ENCODE measurements at regions not wholly inside any gene's neighbourhood (a gene's known extent, or its start where the extent isn't known, plus 50 kb on each side); places are given as distances from the start of the nearest gene placed in this dataset.

GRCh38 chr2:147330925-147331324 lies 513.9 kb upstream of the ACVR2A start:
- Histone ChIP-seq H3T11ph (ENCODE audit: low read length) (no peak overlapping the region), H4K20me1 (ENCODE audit: control insufficient read depth, insufficient read depth, insufficient read length) (no peaks in the 10 kb centered on the region), H3K14ac (ENCODE audit: insufficient read depth, low read length) (no peak overlapping the region), H2AFZ (ENCODE audit: low read length) (no peak overlapping the region), H2BK12ac (ENCODE audit: insufficient read length, low read depth, low read length) (no peak overlapping the region), H3K79me1 (ENCODE audit: insufficient read depth, low read depth, low read length, poor library complexity, severe bottlenecking) (no peaks in the 10 kb centered on the region), H2BK20ac (ENCODE audit: low read depth, low read length, poor library complexity, severe bottlenecking) (no peak overlapping the region), H3K27ac (ENCODE audit: insufficient read length, low read depth, low read length) (no peak overlapping the region), H3K79me2 (ENCODE audit: insufficient read depth, low read length) (no peaks in the 10 kb centered on the region), H3K4me2 (ENCODE audit: insufficient read depth, insufficient read length, low read length) (no peak overlapping the region), H3K9ac (ENCODE audit: extremely low read depth, insufficient read length, low read length) (no peak overlapping the region), H2BK5ac (ENCODE audit: insufficient read length, low read length) (no peak overlapping the region), H3K9me3 (ENCODE audit: control insufficient read depth, low read depth, low read length) (no peaks in the 10 kb centered on the region), H3K27me3 (ENCODE audit: insufficient read depth, low read length) (no peaks in the 10 kb centered on the region), H2BK15ac (ENCODE audit: low read depth, low read length) (no peak overlapping the region), H4K5ac (ENCODE audit: insufficient read length, low read depth, low read length) (no peak overlapping the region), H2BK120ac (ENCODE audit: low read depth, low read length, poor library complexity, severe bottlenecking) (no peak overlapping the region), H3K4me1 (ENCODE audit: insufficient read depth, low read length) (no peaks in the 10 kb centered on the region), H3K4ac (ENCODE audit: low read depth, low read length) (no peak overlapping the region), H3K56ac (ENCODE audit: insufficient read length, low read depth, low read length) (no peak overlapping the region), H4K91ac (ENCODE audit: insufficient read length, low read depth, low read length) (no peak overlapping the region), H3K23ac (ENCODE audit: insufficient read length, low read depth, low read length) (no peak overlapping the region), H3K18ac (ENCODE audit: insufficient read length, low read depth, low read length) (no peak overlapping the region), H4K8ac (replicated peaks; ENCODE audit: insufficient read length, low read depth, low read length) (no peak overlapping the region), H2AK5ac (ENCODE audit: insufficient read length, low read length) (no peak overlapping the region), H3K23me2 (ENCODE audit: insufficient read length, low read depth, low read length, poor library complexity, severe bottlenecking) (no peaks in the 10 kb centered on the region)
- WGBS (ENCODE audit: extremely low coverage, insufficient read length, low lambda C conversion rate): 100% methylated on average over 2 of the region's 4 CpGs
- DNase-seq: no peak
- H3K4me1 Mint-ChIP-seq: no peaks in the 10 kb centered on the region
- H3K36me3 Mint-ChIP-seq (ENCODE audit: insufficient read depth in 1 of 3, low read depth in 3 of 3): no peaks in the 10 kb centered on the region
- H3K27ac Mint-ChIP-seq: no peak overlapping the region
- H3K9me3 Mint-ChIP-seq: peaks cover 0 to 2% of the 10 kb centered on the region in 2 experiments; a peak in 3 of 5 replicates
- no peaks in the 10 kb centered on the region for H3K27me3 Mint-ChIP-seq (ENCODE audit: low read depth)
- H3K4me3 Mint-ChIP-seq: no peak overlapping the region
- TF ChIP-seq CTCF (conservative IDR thresholded peaks at IDR 0.05): no peak
